Glomerular visceral epithelial cell (primary cell): ENCODE measurements at regions not wholly inside any gene's neighbourhood (a gene's known extent, or its start where the extent isn't known, plus 50 kb on each side); places are given as distances from the start of the nearest gene placed in this dataset.
"Not testable (repeated sequence)": the region's sequence is repeated elsewhere in the genome, so short reads cannot be mapped to it uniquely, and the experiment has no call there.

ENCODE experiments used
- DNase-seq: peaks from one replicate; pipeline ENCODE4 v3.0.0-alpha.2; 2016; ENCODE audit errors: extremely low spot score

GRCh38 chr2:101645886-101646285 lies 51.6 kb upstream of the MAP4K4 start:
- DNase-seq, result not testable (repeated sequence)

GRCh38 chr2:101644842-101645383 lies 52.6 kb upstream of the MAP4K4 start:
- no peak for DNase-seq

GRCh38 chr2:101643004-101643524 lies 54.4 kb upstream of the MAP4K4 start:
- no peak for DNase-seq

- DNase-seq, result no peak
These were observed 58.5 kb upstream of the MAP4K4 start for GRCh38 chr2:101638817-101639605.

- no peak for DNase-seq
These were observed 59.3 kb upstream of the MAP4K4 start for GRCh38 chr2:101638181-101638711.

GRCh38 chr2:101630224-101630949 lies 67.1 kb upstream of the MAP4K4 start:
- DNase-seq, result peak; percentile 73

- no peak for DNase-seq
These were observed 69.5 kb upstream of the MAP4K4 start for GRCh38 chr2:101628030-101628392.

- DNase-seq, result no peak
These were observed 70.0 kb upstream of the MAP4K4 start for GRCh38 chr2:101627285-101628029.

GRCh38 chr2:101625814-101626213 lies 71.7 kb upstream of the MAP4K4 start:
- not testable (repeated sequence) for DNase-seq

GRCh38 chr2:101625387-101625786 lies 72.1 kb upstream of the MAP4K4 start:
- DNase-seq, result no peak

- DNase-seq, result no peak
These were observed 72.7 kb upstream of the MAP4K4 start for GRCh38 chr2:101624706-101625332.

GRCh38 chr2:101623031-101623521 lies 74.4 kb upstream of the MAP4K4 start:
- no peak for DNase-seq

GRCh38 chr2:101622210-101623030 lies 75.1 kb upstream of the MAP4K4 start:
- DNase-seq, result no peak

- DNase-seq, result no peak
These were observed 78.3 kb upstream of the MAP4K4 start for GRCh38 chr2:101619191-101619591.

GRCh38 chr2:101617796-101618195 lies 79.7 kb upstream of the MAP4K4 start:
- DNase-seq, result peak; percentile 69

GRCh38 chr2:101617188-101617587 lies 80.3 kb upstream of the MAP4K4 start:
- peak; percentile 65 for DNase-seq

GRCh38 chr2:101614127-101614759 lies 83.3 kb upstream of the MAP4K4 start:
- DNase-seq, result no peak

GRCh38 chr2:101613056-101613704 lies 84.3 kb upstream of the MAP4K4 start:
- no peak for DNase-seq

GRCh38 chr2:101612019-101612418 lies 85.5 kb upstream of the MAP4K4 start:
- DNase-seq, result no peak
